Neural progenitor cell (in vitro differentiated cells): ENCODE measurements at regions not wholly inside any gene's neighbourhood (a gene's known extent, or its start where the extent isn't known, plus 50 kb on each side); places are given as distances from the start of the nearest gene placed in this dataset.
"Not testable (repeated sequence)": the region's sequence is repeated elsewhere in the genome, so short reads cannot be mapped to it uniquely, and the experiment has no call there.

ENCODE experiments used
- DNase-seq: peaks from one replicate; pipeline ENCODE4 v3.0.0-alpha.2; 2016; ENCODE audit warnings: low spot score
- H2AFZ ChIP-seq: fragments of 200-600 bp; sonication (generic); replicated peaks from 2 replicates; pipeline ENCODE4 v1.6.1; 2016; ENCODE audit warnings: antibody characterized with exemption
- H3F3A ChIP-seq: fragments of 200-600 bp; sonication (generic); 2 replicates; pipeline ENCODE4 v1.6.1; 2016; ENCODE audit warnings: antibody characterized with exemption, low read depth
- H3K27ac ChIP-seq: fragments of 200-600 bp; sonication (generic); 2 replicates; pipeline ENCODE4 v1.5.1; 2016; ENCODE audit warnings: mild to moderate bottlenecking
- H3K27me3 ChIP-seq: fragments of 200-600 bp; sonication (generic); 2 replicates; pipeline ENCODE4 v1.6.1; 2016; ENCODE audit warnings: mild to moderate bottlenecking, moderate library complexity
- H3K36me3 ChIP-seq: fragments of 200-600 bp; sonication (generic); 2 replicates; pipeline ENCODE4 v1.5.1; 2016
- H3K4me1 ChIP-seq: fragments of 200-600 bp; sonication (generic); 2 replicates; pipeline ENCODE4 v1.6.1; 2016; ENCODE audit warnings: mixed run types
- H3K4me2 ChIP-seq: fragments of 200-600 bp; sonication (generic); 2 replicates; pipeline ENCODE4 v1.6.1; 2016
- H3K4me3 ChIP-seq: fragments of 200-600 bp; sonication (generic); 2 replicates; pipeline ENCODE4 v1.5.1; 2016
- H3K79me2 ChIP-seq: fragments of 200-600 bp; sonication (generic); 2 replicates; pipeline ENCODE4 v1.6.1; 2016; ENCODE audit warnings: low read depth
- H3K9ac ChIP-seq: fragments of 200-600 bp; sonication (generic); 2 replicates; pipeline ENCODE4 v1.6.1; 2016
- H3K9me3 ChIP-seq: fragments of 200-600 bp; sonication (generic); 2 replicates; pipeline ENCODE4 v1.5.1; 2016; ENCODE audit warnings: low read depth
- H4K20me1 ChIP-seq: fragments of 200-600 bp; sonication (generic); 2 replicates; pipeline ENCODE4 v1.6.1; 2016; ENCODE audit warnings: low read depth
- H3K27ac Mint-ChIP-seq: 3 replicates; pipeline ENCODE4 v1.8.0; 2021; ENCODE audit warnings: mixed read lengths
- H3K27me3 Mint-ChIP-seq: 2 replicates; pipeline ENCODE4 v1.8.0; 2022; ENCODE audit warnings: low read depth, mild to moderate bottlenecking, inconsistent platforms, moderate library complexity, mixed read lengths; ENCODE audit not compliant: insufficient read depth
- H3K36me3 Mint-ChIP-seq: 3 replicates; pipeline ENCODE4 v1.8.0; 2021; ENCODE audit warnings: mixed read lengths
- H3K4me1 Mint-ChIP-seq: 3 replicates; pipeline ENCODE4 v1.8.0; 2021; ENCODE audit warnings: mixed read lengths
- H3K4me3 Mint-ChIP-seq: 3 replicates; pipeline ENCODE4 v1.8.0; 2021; ENCODE audit warnings: mild to moderate bottlenecking, moderate library complexity, mixed read lengths
- H3K9me3 Mint-ChIP-seq: 3 replicates; pipeline ENCODE4 v1.8.0; 2020; ENCODE audit warnings: mixed read lengths
- CTCF ChIP-seq: fragments of 200-600 bp; sonication (generic); IDR thresholded peaks from 2 replicates; pipeline ENCODE4 v1.5.1; 2017; ENCODE audit warnings: antibody characterized with exemption, mild to moderate bottlenecking
- EZH2 ChIP-seq: fragments of 200-600 bp; sonication (generic); IDR thresholded peaks from 2 replicates; pipeline ENCODE4 v1.6.1; 2017; ENCODE audit warnings: antibody characterized with exemption, mild to moderate bottlenecking, moderate library complexity
- EZH2phosphoT487 ChIP-seq: fragments of 200-600 bp; sonication (generic); IDR thresholded peaks from 2 replicates; pipeline ENCODE4 v1.6.1; 2017; ENCODE audit warnings: antibody characterized with exemption

- Histone ChIP-seq H3K27me3 (no peaks in the 10 kb centered on the region), H4K20me1 (no peaks in the 10 kb centered on the region), H3K4me1 (no peaks in the 10 kb centered on the region), H3K36me3 (no peaks in the 10 kb centered on the region), H3K9ac (no peak overlapping the region), H3K9me3 (no peaks in the 10 kb centered on the region), H3K27ac (no peak overlapping the region), H3K4me2 (no peak overlapping the region), H3K79me2 (no peaks in the 10 kb centered on the region), H2AFZ (no peak overlapping the region), H3K4me3 (no peak overlapping the region), H3F3A (no peaks in the 10 kb centered on the region)
- DNase-seq, result no peak
- Mint-ChIP-seq H3K4me1 (peaks cover 7% of the 10 kb centered on the region), H3K36me3 (no peaks in the 10 kb centered on the region), H3K27ac (no peak overlapping the region), H3K9me3 (peaks cover 9% of the 10 kb centered on the region), H3K27me3 (peaks cover 6% of the 10 kb centered on the region), H3K4me3 (no peak overlapping the region)
- TF ChIP-seq CTCF (no peak), EZH2phosphoT487 (no peak), EZH2 (no peak)
Observed at GRCh38 chr9:81798606-81799005, 109.3 kb upstream of the TLE1 start.

- H3K36me3 ChIP-seq, result no peaks in the 10 kb centered on the region
- Mint-ChIP-seq H3K27ac (no peak overlapping the region), H3K36me3 (no peaks in the 10 kb centered on the region), H3K27me3 (peaks cover 8% of the 10 kb centered on the region), H3K4me3 (no peak overlapping the region), H3K9me3 (peaks cover 8% of the 10 kb centered on the region), H3K4me1 (peaks cover 7% of the 10 kb centered on the region)
- no peak overlapping the region for H3K4me2 ChIP-seq
- no peak overlapping the region for H2AFZ ChIP-seq
- H3K9me3 ChIP-seq, result no peaks in the 10 kb centered on the region
- TF ChIP-seq EZH2phosphoT487, result no peak
- TF ChIP-seq EZH2, result no peak
- no peak for TF ChIP-seq CTCF
- no peak for DNase-seq
- no peak overlapping the region for H3K27ac ChIP-seq
- no peaks in the 10 kb centered on the region for H3K79me2 ChIP-seq
- no peak overlapping the region for H3K9ac ChIP-seq
- no peaks in the 10 kb centered on the region for H3K4me1 ChIP-seq
- H4K20me1 ChIP-seq, result no peaks in the 10 kb centered on the region
- H3K4me3 ChIP-seq, result no peak overlapping the region
- H3F3A ChIP-seq, result no peaks in the 10 kb centered on the region
- no peaks in the 10 kb centered on the region for H3K27me3 ChIP-seq
Observed at GRCh38 chr9:81801190-81801589, 111.8 kb upstream of the TLE1 start.

GRCh38 chr9:81804306-81804705, 115.0 kb upstream of the TLE1 start:
- H3K9me3 Mint-ChIP-seq, result peaks cover 6% of the 10 kb centered on the region
- H3K4me1 ChIP-seq, result no peaks in the 10 kb centered on the region
- TF ChIP-seq EZH2phosphoT487, result no peak
- no peak for TF ChIP-seq CTCF
- TF ChIP-seq EZH2, result no peak
- DNase-seq, result no peak
- H3K9ac ChIP-seq, result no peak overlapping the region
- H4K20me1 ChIP-seq, result no peaks in the 10 kb centered on the region
- no peak overlapping the region for H3K4me3 ChIP-seq
- no peaks in the 10 kb centered on the region for H3K9me3 ChIP-seq
- H3F3A ChIP-seq, result no peaks in the 10 kb centered on the region
- no peak overlapping the region for H3K27ac ChIP-seq
- no peaks in the 10 kb centered on the region for H3K36me3 Mint-ChIP-seq
- H3K4me1 Mint-ChIP-seq, result peaks cover 7% of the 10 kb centered on the region
- no peak overlapping the region for H2AFZ ChIP-seq
- H3K4me2 ChIP-seq, result no peak overlapping the region
- no peaks in the 10 kb centered on the region for H3K27me3 ChIP-seq
- no peak overlapping the region for H3K27ac Mint-ChIP-seq
- H3K27me3 Mint-ChIP-seq, result peaks cover 7% of the 10 kb centered on the region
- H3K79me2 ChIP-seq, result no peaks in the 10 kb centered on the region
- no peaks in the 10 kb centered on the region for H3K36me3 ChIP-seq
- H3K4me3 Mint-ChIP-seq, result no peak overlapping the region

GRCh38 chr9:81811688-81812087, 116.5 kb upstream of the SPATA31D4 start:
- not testable (repeated sequence) for H3K4me3 Mint-ChIP-seq, H3K9me3 Mint-ChIP-seq, H4K20me1 ChIP-seq, H2AFZ ChIP-seq, H3K9ac ChIP-seq, H3K9me3 ChIP-seq, H3K27ac ChIP-seq, H3K27ac Mint-ChIP-seq, H3K36me3 ChIP-seq, H3K36me3 Mint-ChIP-seq, H3K4me3 ChIP-seq, DNase-seq, H3K79me2 ChIP-seq, H3K27me3 Mint-ChIP-seq, H3K27me3 ChIP-seq, H3K4me2 ChIP-seq
- H3K4me1 Mint-ChIP-seq, result peaks cover 21% of the 10 kb centered on the region
- peaks cover 16% of the 10 kb centered on the region for H3K4me1 ChIP-seq
- H3F3A ChIP-seq, result peaks cover 22% of the 10 kb centered on the region
